ENCODE measurements at regions not wholly inside any gene's neighbourhood (a gene's known extent, or its start where the extent isn't known, plus 50 kb on each side); places are given as distances from the start of the nearest gene placed in this dataset.
"Not testable (repeated sequence)": the region's sequence is repeated elsewhere in the genome, so short reads cannot be mapped to it uniquely, and the experiment has no call there.

GRCh38 chr1:41980827-41981653 is 62.3 kb upstream of the HIVEP3 start:
- no peak for DNase-seq

GRCh38 chr1:41978986-41979385 is 60.3 kb upstream of the HIVEP3 start:
- DNase-seq, result no peak

GRCh38 chr1:41977326-41977725 is 58.6 kb upstream of the HIVEP3 start:
- DNase-seq, result no peak

- no peak for DNase-seq
These were observed 57.9 kb upstream of the HIVEP3 start for GRCh38 chr1:41976671-41977070.

GRCh38 chr1:41975850-41976569 is 57.3 kb upstream of the HIVEP3 start:
- DNase-seq, result no peak

- DNase-seq, result no peak
These were observed 56.4 kb upstream of the HIVEP3 start for GRCh38 chr1:41975121-41975520.

- not testable (repeated sequence) for DNase-seq
These were observed 49.8 kb upstream of the HIVEP3 start for GRCh38 chr1:41968557-41968956.
